ENCODE measurements at regions not wholly inside any gene's neighbourhood (a gene's known extent, or its start where the extent isn't known, plus 50 kb on each side); places are given as distances from the start of the nearest gene placed in this dataset.

DNA sequence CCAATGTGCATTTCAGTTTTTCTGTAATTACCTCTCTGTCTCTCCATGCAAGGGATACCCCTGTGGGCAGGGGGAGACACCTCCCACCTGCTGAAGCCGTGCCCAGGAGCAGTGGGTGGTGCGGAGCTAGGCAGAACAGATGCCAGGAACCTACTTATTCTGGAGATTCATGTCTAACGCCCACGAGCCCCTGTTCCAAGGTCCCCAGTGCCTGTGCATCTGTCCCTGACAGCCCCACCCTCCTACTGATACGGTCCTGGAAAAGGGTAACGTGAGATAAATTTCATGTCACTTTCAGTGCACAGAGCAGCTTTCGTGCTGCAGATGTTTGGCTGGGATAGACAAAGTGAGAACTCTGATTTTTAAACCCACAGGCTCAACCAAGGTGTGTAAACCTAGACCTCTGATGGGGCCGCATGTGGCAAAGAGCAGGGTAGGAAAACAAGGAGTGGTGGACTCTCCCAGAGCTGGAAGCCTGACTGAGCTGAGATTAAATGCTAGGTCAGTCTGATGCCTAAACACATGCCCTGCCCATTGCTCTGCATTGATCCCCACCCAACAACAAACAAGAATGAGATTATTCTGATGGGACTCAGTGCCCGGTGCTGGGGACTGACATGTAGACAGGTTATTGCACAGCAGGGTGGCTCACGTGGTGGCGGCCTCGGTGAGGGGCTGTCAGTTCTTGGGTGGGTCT, 123.6 kb upstream of the GDF10 start:
- Mint-ChIP-seq H3K36me3 (no peaks in the 10 kb centered on the region), H3K27ac (peak overlapping the region in 1 of 7 donors; percentile 36), H3K4me1 (peaks cover 0 to 3% (median under 1%) of the 10 kb centered on the region in 4 donors), H3K9me3 (no peaks in the 10 kb centered on the region), H3K27me3 (no peaks in the 10 kb centered on the region), H3K4me3 (no peak overlapping the region)
- Histone ChIP-seq H3K36me3 (ENCODE audit: insufficient read depth, low read length) (no peaks in the 10 kb centered on the region), H3K4me1 (ENCODE audit: insufficient read depth, low read length) (no peaks in the 10 kb centered on the region), H3K27ac (ENCODE audit: low read depth, low read length) (no peak overlapping the region), H3K27me3 (ENCODE audit: insufficient read depth, low read length) (no peaks in the 10 kb centered on the region), H3K4me3 (ENCODE audit: low read length in 2 of 2) (no peak overlapping the region), H3K9me3 (ENCODE audit: control insufficient read depth in 1 of 2, low read length in 2 of 2) (no peaks in the 10 kb centered on the region)
- ChIA-PET POLR2A (ENCODE audit: partially characterized antibody) (no interaction called here), CTCF (ENCODE audit: partially characterized antibody) (interaction anchor here (1.4 kb wide), 1 partner anchor 11 kb away, joined by 3 read pairs; no protein-coding TSS in a partner anchor)
- no peak for DNase-seq
- intact Hi-C loops (cut with micrococcal nuclease) = no loop called here

- H3K4me1 ChIP-seq (ENCODE audit: insufficient read depth, low read length) = no peaks in the 10 kb centered on the region
- no peak for DNase-seq
- ChIA-PET CTCF (ENCODE audit: partially characterized antibody) (interaction anchor here (1.4 kb wide), 1 partner anchor 11 kb away, joined by 3 read pairs; no protein-coding TSS in a partner anchor), POLR2A (ENCODE audit: partially characterized antibody) (no interaction called here)
- peaks cover 0 to 3% (median under 1%) of the 10 kb centered on the region in 4 donors for H3K4me1 Mint-ChIP-seq
- no peaks in the 10 kb centered on the region for H3K9me3 Mint-ChIP-seq
- H3K27me3 Mint-ChIP-seq = no peaks in the 10 kb centered on the region
- no peaks in the 10 kb centered on the region for H3K27me3 ChIP-seq (ENCODE audit: insufficient read depth, low read length)
- no peak overlapping the region for H3K4me3 Mint-ChIP-seq
- H3K36me3 ChIP-seq (ENCODE audit: insufficient read depth, low read length) = no peaks in the 10 kb centered on the region
- no peak overlapping the region for H3K27ac ChIP-seq (ENCODE audit: low read depth, low read length)
- peak overlapping the region in 1 of 7 donors; percentile 6 for H3K27ac Mint-ChIP-seq
- H3K9me3 ChIP-seq (ENCODE audit: control insufficient read depth in 1 of 2, low read length in 2 of 2) = no peaks in the 10 kb centered on the region
- no peak overlapping the region for H3K4me3 ChIP-seq (ENCODE audit: low read length in 2 of 2)
- no peaks in the 10 kb centered on the region for H3K36me3 Mint-ChIP-seq
- intact Hi-C loops (cut with micrococcal nuclease) = no loop called here
Measured at GRCh38 chr10:47176903-47177868, 122.8 kb upstream of the GDF10 start.

DNA sequence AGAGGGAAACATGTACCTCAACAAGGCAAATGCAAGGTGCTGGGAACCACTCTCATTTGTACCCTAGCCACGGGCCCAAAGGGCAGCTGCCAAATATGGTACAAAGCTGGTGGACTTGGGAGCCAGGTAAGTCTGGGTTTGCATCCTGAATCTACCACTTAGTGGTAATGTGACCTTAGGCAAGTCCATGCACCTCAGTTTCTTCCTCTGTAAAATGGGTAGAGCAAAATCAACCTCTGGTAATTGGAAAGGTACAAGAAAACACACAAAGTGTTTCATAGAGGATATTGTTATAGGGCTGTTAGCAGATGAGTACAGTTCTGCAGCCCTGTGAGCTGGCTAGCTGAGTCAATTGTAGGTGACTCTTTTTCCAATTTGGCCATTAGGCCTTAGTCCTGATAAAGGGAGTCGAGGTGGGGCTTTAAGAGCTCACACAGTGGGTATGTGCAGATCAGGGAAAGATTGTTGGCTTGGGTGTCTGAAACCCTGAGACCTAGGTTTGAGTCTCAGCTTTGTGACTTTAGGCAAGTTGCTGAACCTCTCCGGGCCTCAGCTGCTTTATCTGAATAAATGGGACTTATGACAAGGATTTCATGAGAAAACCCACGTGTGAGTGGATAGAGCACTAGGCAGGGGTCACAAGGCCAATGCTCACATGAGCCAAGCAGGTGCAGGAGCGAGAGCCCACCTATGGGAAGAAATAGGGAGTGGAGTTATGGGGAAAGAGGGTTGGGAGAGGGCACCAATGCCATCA, 121.3 kb upstream of the GDF10 start:
- H3K36me3 ChIP-seq (ENCODE audit: insufficient read depth, low read length) = no peaks in the 10 kb centered on the region
- H3K27me3 Mint-ChIP-seq = no peaks in the 10 kb centered on the region
- POLR2A ChIA-PET (ENCODE audit: partially characterized antibody) = interaction anchor here (1.9 kb wide), 1 partner anchor 12 kb away, joined by 5 read pairs; no protein-coding TSS in a partner anchor
- CTCF ChIA-PET (ENCODE audit: partially characterized antibody) = interaction anchor here (1.3 kb wide), 1 partner anchor 12 kb away, joined by 3 read pairs; no protein-coding TSS in a partner anchor
- intact Hi-C loops (cut with micrococcal nuclease) = no loop called here
- no peaks in the 10 kb centered on the region for H3K9me3 Mint-ChIP-seq
- no peak overlapping the region for H3K4me3 Mint-ChIP-seq
- H3K27ac Mint-ChIP-seq = no peak overlapping the region
- no peak overlapping the region for H3K4me3 ChIP-seq (ENCODE audit: low read length in 2 of 2)
- H3K36me3 Mint-ChIP-seq = no peaks in the 10 kb centered on the region
- H3K9me3 ChIP-seq (ENCODE audit: control insufficient read depth in 1 of 2, low read length in 2 of 2) = no peaks in the 10 kb centered on the region
- no peaks in the 10 kb centered on the region for H3K27me3 ChIP-seq (ENCODE audit: insufficient read depth, low read length)
- H3K4me1 Mint-ChIP-seq = peaks cover 0 to 3% (median under 1%) of the 10 kb centered on the region in 4 donors
- no peaks in the 10 kb centered on the region for H3K4me1 ChIP-seq (ENCODE audit: insufficient read depth, low read length)
- no peak for DNase-seq
- H3K27ac ChIP-seq (ENCODE audit: low read depth, low read length) = no peak overlapping the region

- POLR2A ChIA-PET (ENCODE audit: partially characterized antibody) = interaction anchor here (1.9 kb wide), 1 partner anchor 13 kb away, joined by 5 read pairs; no protein-coding TSS in a partner anchor
- H3K9me3 Mint-ChIP-seq = no peaks in the 10 kb centered on the region
Measured at GRCh38 chr10:47179291-47179647, 120.7 kb upstream of the GDF10 start.

DNA sequence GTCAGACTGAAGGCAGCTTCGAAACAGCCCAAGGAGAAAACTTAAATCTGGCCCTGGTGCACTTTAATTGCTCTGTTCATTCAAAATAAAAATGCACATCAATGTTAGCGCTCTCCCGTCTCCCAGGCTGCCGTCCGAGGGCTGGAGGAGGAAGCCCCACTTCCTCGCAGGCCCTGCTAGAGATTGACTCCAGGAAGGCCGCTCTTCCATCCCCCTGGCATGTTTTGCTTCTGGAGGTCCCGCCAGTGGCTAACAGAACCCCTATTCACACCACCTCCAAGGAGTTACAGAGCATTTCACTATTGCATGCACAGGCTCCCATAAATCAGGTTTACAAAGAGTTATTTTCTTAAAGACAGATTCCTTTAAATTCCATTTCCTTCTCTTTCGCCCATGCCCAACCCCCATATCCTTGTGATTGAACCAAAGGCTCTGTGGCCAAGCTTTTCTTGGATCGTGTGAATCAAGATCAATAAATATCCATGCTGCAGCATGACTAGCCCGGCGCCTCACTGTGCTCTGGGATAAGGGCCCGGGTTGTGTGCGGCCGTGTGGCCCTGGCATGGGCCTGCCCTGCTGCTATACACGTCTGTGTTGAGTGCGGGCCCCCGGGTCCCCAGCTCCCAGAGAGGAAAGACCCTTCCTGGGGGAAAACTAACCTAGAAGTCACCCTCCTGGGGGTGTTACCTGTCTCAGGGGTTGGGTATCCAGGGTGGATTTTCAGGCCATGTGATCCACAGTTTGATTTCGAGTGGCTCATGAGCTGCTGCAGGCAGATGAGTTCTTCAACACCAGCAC, 118.7 kb upstream of the GDF10 start:
- no peak overlapping the region for H3K4me3 Mint-ChIP-seq
- POLR2A ChIA-PET (ENCODE audit: partially characterized antibody) = no interaction called here
- H3K27ac Mint-ChIP-seq = no peak overlapping the region

More at GRCh38 chr10:47179291-47179647, 120.7 kb upstream of the GDF10 start:
- no peak overlapping the region for H3K27ac ChIP-seq (ENCODE audit: low read depth, low read length)
- no peaks in the 10 kb centered on the region for H3K9me3 ChIP-seq (ENCODE audit: control insufficient read depth in 1 of 2, low read length in 2 of 2)
- Mint-ChIP-seq H3K27me3 (no peaks in the 10 kb centered on the region), H3K27ac (no peak overlapping the region), H3K4me3 (no peak overlapping the region), H3K36me3 (no peaks in the 10 kb centered on the region), H3K4me1 (peaks cover 0 to 3% (median under 1%) of the 10 kb centered on the region in 4 donors)
- no peak overlapping the region for H3K4me3 ChIP-seq (ENCODE audit: low read length in 2 of 2)
- no peaks in the 10 kb centered on the region for H3K4me1 ChIP-seq (ENCODE audit: insufficient read depth, low read length)
- intact Hi-C loops (cut with micrococcal nuclease) = no loop called here
- H3K27me3 ChIP-seq (ENCODE audit: insufficient read depth, low read length) = no peaks in the 10 kb centered on the region
- H3K36me3 ChIP-seq (ENCODE audit: insufficient read depth, low read length) = no peaks in the 10 kb centered on the region
- CTCF ChIA-PET (ENCODE audit: partially characterized antibody) = interaction anchor here (1.3 kb wide), 1 partner anchor 12 kb away, joined by 3 read pairs; no protein-coding TSS in a partner anchor
- DNase-seq = peak in 1 of 5 donors; percentile 12

DNA sequence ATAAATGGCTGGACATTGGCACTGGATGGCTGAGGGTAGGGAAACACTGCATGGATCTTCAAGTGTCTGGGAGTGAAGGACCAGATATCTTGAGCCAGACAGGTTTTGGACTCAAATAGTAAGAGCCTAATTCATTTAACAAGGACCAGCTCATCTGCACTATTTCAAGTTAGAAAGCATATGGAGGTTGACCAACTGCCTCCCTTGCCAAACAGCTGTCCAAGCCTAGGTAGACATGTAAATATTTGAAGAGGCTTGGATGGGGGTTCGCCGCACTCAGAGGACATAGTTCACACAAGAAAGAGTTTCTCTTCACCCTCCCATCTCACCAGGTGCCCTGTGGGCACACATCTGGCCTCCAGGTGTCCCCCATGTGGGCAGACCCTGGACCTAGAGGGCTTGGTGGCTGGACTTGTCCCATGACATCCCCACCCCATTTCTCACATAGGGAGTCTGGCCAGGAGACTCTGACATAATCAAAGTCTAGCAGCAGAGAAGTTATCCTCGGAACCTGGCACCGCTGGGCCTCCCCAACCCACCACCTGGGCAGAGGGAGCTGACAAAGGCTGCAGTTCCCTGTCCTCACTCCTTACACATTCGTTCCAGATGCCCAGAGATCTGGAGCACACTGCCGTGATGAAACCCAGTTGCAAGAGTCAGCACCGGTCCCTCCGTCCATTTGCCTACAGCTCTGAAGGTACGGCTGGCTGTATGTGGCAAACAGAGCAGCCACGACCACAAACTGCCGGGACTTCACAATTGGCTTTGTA, 116.9 kb upstream of the GDF10 start:
- H3K27ac ChIP-seq (ENCODE audit: low read depth, low read length) = no peak overlapping the region
- H3K9me3 ChIP-seq (ENCODE audit: control insufficient read depth in 1 of 2, low read length in 2 of 2) = no peaks in the 10 kb centered on the region
- no peaks in the 10 kb centered on the region for H3K27me3 ChIP-seq (ENCODE audit: insufficient read depth, low read length)
- peaks cover 0 to 1% (median 0%) of the 10 kb centered on the region in 4 donors for H3K4me1 Mint-ChIP-seq
- ChIA-PET POLR2A (ENCODE audit: partially characterized antibody) (no interaction called here), CTCF (ENCODE audit: partially characterized antibody) (no interaction called here)
- peak overlapping the region in 1 of 7 donors; percentile 16 for H3K27ac Mint-ChIP-seq
- H3K4me1 ChIP-seq (ENCODE audit: insufficient read depth, low read length) = no peaks in the 10 kb centered on the region
- no peak overlapping the region for H3K4me3 ChIP-seq (ENCODE audit: low read length in 2 of 2)
- H3K9me3 Mint-ChIP-seq = no peaks in the 10 kb centered on the region
- intact Hi-C loops (cut with micrococcal nuclease) = no loop called here
- no peaks in the 10 kb centered on the region for H3K36me3 ChIP-seq (ENCODE audit: insufficient read depth, low read length)
- H3K4me3 Mint-ChIP-seq = no peak overlapping the region
- H3K36me3 Mint-ChIP-seq = no peaks in the 10 kb centered on the region
- no peaks in the 10 kb centered on the region for H3K27me3 Mint-ChIP-seq
- DNase-seq = peak in 1 of 5 donors; percentile 13

More for the DNA sequence above, 118.7 kb upstream of the GDF10 start:
- Histone ChIP-seq H3K4me3 (ENCODE audit: low read length in 2 of 2) (no peak overlapping the region), H3K9me3 (ENCODE audit: control insufficient read depth in 1 of 2, low read length in 2 of 2) (no peaks in the 10 kb centered on the region), H3K27ac (ENCODE audit: low read depth, low read length) (no peak overlapping the region), H3K36me3 (ENCODE audit: insufficient read depth, low read length) (no peaks in the 10 kb centered on the region), H3K27me3 (ENCODE audit: insufficient read depth, low read length) (no peaks in the 10 kb centered on the region), H3K4me1 (ENCODE audit: insufficient read depth, low read length) (no peaks in the 10 kb centered on the region)
- peak in 1 of 5 donors; percentile 35 for DNase-seq
- CTCF ChIA-PET (ENCODE audit: partially characterized antibody) = no interaction called here
- Mint-ChIP-seq H3K9me3 (no peaks in the 10 kb centered on the region), H3K36me3 (no peaks in the 10 kb centered on the region), H3K27me3 (no peaks in the 10 kb centered on the region), H3K4me1 (peaks cover 0 to 3% (median 0%) of the 10 kb centered on the region in 4 donors)
- intact Hi-C loops (cut with micrococcal nuclease) = no loop called here

Data from CD4-positive, alpha-beta memory T cell (primary cell).